GM12864 (cell line): ENCODE measurements at regions not wholly inside any gene's neighbourhood (a gene's known extent, or its start where the extent isn't known, plus 50 kb on each side); places are given as distances from the start of the nearest gene placed in this dataset.

ENCODE experiments used
- DNase-seq: peaks from one replicate; pipeline ENCODE4 v3.0.0-alpha.2; 2011; ENCODE audit warnings: low read depth
- H3K4me3 ChIP-seq: 2 replicates; pipeline ENCODE4 v1.5.1; 2011; ENCODE audit warnings: mild to moderate bottlenecking, low read depth, low read length, control low read depth
- CTCF ChIP-seq: IDR thresholded peaks from 2 replicates; pipeline ENCODE4 v1.5.1; 2011; ENCODE audit warnings: low read depth, mild to moderate bottlenecking, moderate library complexity, low read length, control low read depth, inconsistent platforms; ENCODE audit errors: missing control alignments

GRCh38 chr12:46492471-46493085 lies 120.0 kb upstream of the SLC38A2 start:
- H3K4me3 ChIP-seq, result no peak overlapping the region
- DNase-seq, result no peak
- no peak for TF ChIP-seq CTCF

GRCh38 chr12:46491548-46491947 lies 119.0 kb upstream of the SLC38A2 start:
- H3K4me3 ChIP-seq, result no peak overlapping the region
- DNase-seq, result no peak
- no peak for TF ChIP-seq CTCF

DNA sequence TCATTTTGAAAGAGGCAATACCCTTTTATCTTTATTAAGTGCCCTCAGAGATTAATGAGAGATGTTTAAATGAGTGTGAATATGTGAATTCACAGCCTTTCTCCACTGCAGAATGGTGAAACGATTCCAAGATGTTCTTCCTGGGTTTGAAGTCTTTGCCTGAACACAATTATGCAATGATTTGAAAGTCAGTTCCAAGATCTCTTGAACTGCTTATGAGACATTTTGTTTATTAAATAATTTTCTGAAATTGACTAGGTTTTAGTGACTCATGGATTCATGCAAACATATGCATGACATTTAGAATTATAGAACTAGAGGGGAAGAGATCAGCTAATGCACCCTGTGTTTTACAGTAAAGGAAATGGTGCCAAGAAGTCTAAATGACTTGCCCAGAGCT lies 118.1 kb upstream of the SLC38A2 start:
- TF ChIP-seq CTCF, result no peak
- H3K4me3 ChIP-seq, result no peak overlapping the region
- DNase-seq, result no peak

GRCh38 chr12:46489951-46490388 lies 117.4 kb upstream of the SLC38A2 start:
- no peak for TF ChIP-seq CTCF
- DNase-seq, result no peak
- no peak overlapping the region for H3K4me3 ChIP-seq

DNA sequence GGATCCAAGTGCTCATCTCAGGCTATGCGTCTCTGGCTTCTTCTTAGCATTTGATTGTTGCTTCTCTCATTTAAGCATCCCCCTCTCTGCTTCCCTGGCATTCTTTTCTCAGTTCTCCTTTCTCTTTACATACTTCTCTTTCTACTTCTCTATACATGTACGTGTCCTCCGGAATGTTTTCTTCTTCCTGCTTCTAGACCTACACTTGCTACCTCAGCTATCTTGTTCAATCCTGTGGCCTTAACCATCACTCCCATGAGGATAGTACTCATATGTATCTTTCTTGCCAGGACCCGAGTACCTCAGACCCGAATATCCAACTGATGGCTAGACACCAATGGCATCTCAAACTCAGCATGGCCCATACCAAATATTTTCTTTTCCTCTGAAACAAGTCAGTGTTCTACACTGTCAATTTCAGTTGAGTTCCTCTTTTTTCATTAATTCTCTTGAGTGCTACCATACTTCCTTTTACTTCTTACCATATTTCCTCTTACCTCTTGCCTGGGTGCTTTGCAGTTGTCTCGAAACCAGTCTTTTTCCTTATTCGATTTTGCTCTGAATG lies 115.1 kb upstream of the SLC38A2 start:
- TF ChIP-seq CTCF, result no peak
- no peak for DNase-seq
- no peak overlapping the region for H3K4me3 ChIP-seq

GRCh38 chr12:46486588-46486987 lies 114.0 kb upstream of the SLC38A2 start:
- DNase-seq, result no peak
- H3K4me3 ChIP-seq, result no peak overlapping the region
- no peak for TF ChIP-seq CTCF

GRCh38 chr12:46485853-46486252 lies 113.3 kb upstream of the SLC38A2 start:
- H3K4me3 ChIP-seq, result no peak overlapping the region
- no peak for DNase-seq
- no peak for TF ChIP-seq CTCF
